NCI-H446 treated with DMSO at 0.1 percent for 48 hours (cell line): ENCODE measurements at regions not wholly inside any gene's neighbourhood (a gene's known extent, or its start where the extent isn't known, plus 50 kb on each side); places are given as distances from the start of the nearest gene placed in this dataset.
A peak's percentile ranks its signal among the peaks of the same experiment; 100 is the strongest.

Source experiments
- DNase-seq: peaks from one replicate; lab custom pipeline; 2025; lab: John Stamatoyannopoulos, UW

GRCh38 chr18:45312555-45313126 lies 302.6 kb upstream of the SLC14A2 start:
- no peak for DNase-seq

GRCh38 chr18:45316127-45316526 lies 299.1 kb upstream of the SLC14A2 start:
- no peak for DNase-seq

GRCh38 chr18:45317948-45318640 lies 297.2 kb upstream of the SLC14A2 start:
- no peak for DNase-seq

GRCh38 chr18:45320724-45321123 lies 294.6 kb upstream of the SLC14A2 start:
- DNase-seq, result peak; percentile 21

- DNase-seq, result no peak
These were observed 293.8 kb upstream of the SLC14A2 start for GRCh38 chr18:45321520-45321919.

- no peak for DNase-seq
These were observed 292.9 kb upstream of the SLC14A2 start for GRCh38 chr18:45322343-45322742.

- no peak for DNase-seq
These were observed 291.2 kb upstream of the SLC14A2 start for GRCh38 chr18:45324101-45324494.

GRCh38 chr18:45324495-45325113 lies 290.7 kb upstream of the SLC14A2 start:
- DNase-seq, result peak; percentile 59

- no peak for DNase-seq
These were observed 289.5 kb upstream of the SLC14A2 start for GRCh38 chr18:45325778-45326177.

- no peak for DNase-seq
These were observed 288.8 kb upstream of the SLC14A2 start for GRCh38 chr18:45326505-45326904.

- no peak for DNase-seq
These were observed 287.0 kb upstream of the SLC14A2 start for GRCh38 chr18:45328296-45328695.

- no peak for DNase-seq
These were observed 286.5 kb upstream of the SLC14A2 start for GRCh38 chr18:45328811-45329210.

- DNase-seq, result no peak
These were observed 286.0 kb upstream of the SLC14A2 start for GRCh38 chr18:45329316-45329715.

GRCh38 chr18:45330170-45330594 lies 285.1 kb upstream of the SLC14A2 start:
- DNase-seq, result no peak

- DNase-seq, result no peak
These were observed 282.4 kb upstream of the SLC14A2 start for GRCh38 chr18:45332871-45333270.

GRCh38 chr18:45334191-45334590 lies 281.1 kb upstream of the SLC14A2 start:
- no peak for DNase-seq

- DNase-seq, result no peak
These were observed 279.8 kb upstream of the SLC14A2 start for GRCh38 chr18:45335282-45336043.

- no peak for DNase-seq
These were observed 278.8 kb upstream of the SLC14A2 start for GRCh38 chr18:45336448-45336847.

GRCh38 chr18:45337477-45337876 lies 277.8 kb upstream of the SLC14A2 start:
- no peak for DNase-seq

GRCh38 chr18:45339810-45340550 lies 275.3 kb upstream of the SLC14A2 start:
- no peak for DNase-seq

- no peak for DNase-seq
These were observed 274.4 kb upstream of the SLC14A2 start for GRCh38 chr18:45340884-45341283.

GRCh38 chr18:45341454-45341853 lies 273.8 kb upstream of the SLC14A2 start:
- DNase-seq, result no peak
